CD4-positive, CD25-positive, alpha-beta regulatory T cell (primary cell): ENCODE measurements at regions not wholly inside any gene's neighbourhood (a gene's known extent, or its start where the extent isn't known, plus 50 kb on each side); places are given as distances from the start of the nearest gene placed in this dataset.

Experiments used
- ATAC-seq, 2 donors: fragments of 150-1000 bp; cut with Tn5 transposase; one replicate each; pipeline ENCODE4 v1.10.0; 2021; ENCODE audit warnings: low read depth in 2 of 2, moderate number of reproducible peaks in 2 of 2, moderate library complexity in 1 of 2
- DNase-seq, 3 donors: peaks; one replicate each; pipeline versions ENCODE4 v3.0.0 to v3.0.0-alpha.2; 2012 to 2022; ENCODE audit warnings: mixed read lengths in 1 of 3
- H3K27ac ChIP-seq: one replicate; pipeline ENCODE4 v1.7.0; 2013; ENCODE audit warnings: mild to moderate bottlenecking, low read length; ENCODE audit not compliant: insufficient read depth, poor library complexity, severe bottlenecking
- H3K27me3 ChIP-seq: one replicate; pipeline ENCODE4 v1.7.0; 2013; ENCODE audit warnings: low read length; ENCODE audit not compliant: control insufficient read depth, insufficient read depth
- H3K36me3 ChIP-seq: one replicate; pipeline ENCODE4 v1.7.0; 2013; ENCODE audit warnings: mild to moderate bottlenecking, low read length, moderate library complexity; ENCODE audit not compliant: control insufficient read depth, insufficient read depth
- H3K4me1 ChIP-seq: 2 replicates; pipeline ENCODE4 v1.7.0; 2013; ENCODE audit warnings: mild to moderate bottlenecking, low read length; ENCODE audit not compliant: insufficient read depth, control insufficient read depth, poor library complexity, severe bottlenecking
- H3K4me3 ChIP-seq: one replicate; pipeline ENCODE4 v1.7.0; 2013; ENCODE audit warnings: low read depth, mild to moderate bottlenecking, low read length, moderate library complexity
- H3K9me3 ChIP-seq, 2 experiments: 1 replicate in 1 of 2; 2 replicates in 1 of 2; pipeline ENCODE4 v1.7.0; 2013; ENCODE audit warnings: low read length in 2 of 2, mild to moderate bottlenecking in 1 of 2, moderate library complexity in 1 of 2; ENCODE audit not compliant: control insufficient read depth in 2 of 2
- H3K27ac Mint-ChIP-seq, 3 donors: one replicate each; pipeline ENCODE4 v1.8.0; 2020 to 2022; ENCODE audit warnings: mild to moderate bottlenecking in 3 of 3, mixed read lengths in 3 of 3, moderate library complexity in 2 of 3
- H3K27me3 Mint-ChIP-seq: one replicate; pipeline ENCODE4 v1.8.0; 2022; ENCODE audit warnings: mild to moderate bottlenecking, mixed read lengths
- H3K36me3 Mint-ChIP-seq: one replicate; pipeline ENCODE4 v1.8.0; 2020; ENCODE audit warnings: mixed read lengths
- H3K4me1 Mint-ChIP-seq, 4 donors: one replicate each; pipeline ENCODE4 v1.8.0; 2020 to 2022; ENCODE audit warnings: mixed read lengths in 4 of 4, mild to moderate bottlenecking in 1 of 4
- H3K4me3 Mint-ChIP-seq, 4 donors: one replicate each; pipeline ENCODE4 v1.8.0; 2020 to 2022; ENCODE audit warnings: mild to moderate bottlenecking in 4 of 4, mixed read lengths in 4 of 4, moderate library complexity in 3 of 4
- H3K9me3 Mint-ChIP-seq, 7 donors: one replicate each; pipeline ENCODE4 v1.8.0; 2020 to 2022; ENCODE audit warnings: mixed read lengths in 7 of 7, mild to moderate bottlenecking in 3 of 7, moderate library complexity in 2 of 7

DNA sequence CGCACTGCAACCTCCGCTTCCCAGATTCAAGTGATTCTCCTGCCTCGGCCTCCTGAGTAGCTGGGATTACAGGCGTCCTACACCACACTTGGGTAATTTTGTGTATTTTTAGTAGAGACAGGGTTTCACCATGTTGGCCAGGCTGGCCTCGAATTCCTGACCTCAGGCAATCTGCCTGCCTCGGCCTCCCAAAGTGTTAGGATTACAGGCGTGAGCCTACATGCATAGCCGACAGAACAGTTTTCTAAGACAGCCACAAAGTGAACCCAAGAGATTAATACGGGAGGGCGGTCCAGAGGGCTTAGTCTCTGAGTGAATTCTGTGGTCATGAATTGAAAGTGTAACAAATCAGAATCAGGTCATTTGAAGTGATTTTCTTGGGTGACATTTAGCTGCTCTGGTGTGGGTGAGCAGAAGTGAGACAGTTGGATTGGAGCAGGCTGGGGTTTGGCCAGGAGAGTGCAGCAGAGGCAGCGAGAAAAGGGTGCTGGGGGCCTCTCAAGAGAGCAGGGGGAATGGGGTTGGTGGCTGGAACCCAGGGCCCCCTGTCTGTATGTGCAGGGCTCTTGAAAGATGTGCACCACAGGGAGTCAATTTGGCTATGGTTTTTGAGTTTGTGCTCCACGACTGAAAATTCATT, 231.4 kb upstream of the WSCD1 start:
- ATAC-seq: no peak

DNA sequence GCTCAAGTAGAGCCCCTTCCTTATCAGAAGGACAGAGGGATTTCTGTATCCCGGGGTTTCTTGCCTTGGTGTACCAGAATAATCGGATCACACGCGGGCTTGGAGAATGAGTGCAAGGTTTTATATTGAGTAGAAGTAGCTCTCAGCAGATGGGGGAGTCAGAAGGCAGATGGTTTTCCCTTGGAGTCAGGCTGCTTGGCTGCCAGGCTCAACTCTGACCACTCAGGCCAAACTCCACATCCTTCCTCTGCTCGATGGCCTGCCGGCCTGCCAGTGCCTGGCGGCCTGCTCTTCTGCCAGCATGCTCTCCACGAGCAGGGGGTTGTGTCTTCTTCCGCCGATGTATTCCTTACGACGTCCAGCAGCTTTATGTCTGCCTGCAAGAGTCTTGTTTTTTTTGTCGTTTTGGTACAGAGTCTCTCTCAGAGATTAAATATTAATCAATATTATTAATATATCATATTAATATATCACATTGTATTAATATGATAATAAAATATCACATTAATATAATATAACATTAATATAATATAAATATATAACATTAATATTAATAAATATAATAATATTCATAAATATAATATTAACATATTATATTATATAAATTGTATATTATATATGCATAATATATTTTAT, 229.2 kb upstream of the WSCD1 start:
- H3K36me3 ChIP-seq: no peaks in the 10 kb centered on the region
- no peaks in the 10 kb centered on the region for H3K4me1 ChIP-seq
- DNase-seq: no peak

More for the DNA sequence above, 231.4 kb upstream of the WSCD1 start:
- no peaks in the 10 kb centered on the region for H3K9me3 ChIP-seq
- H3K36me3 Mint-ChIP-seq: no peaks in the 10 kb centered on the region
- no peak for DNase-seq
- no peaks in the 10 kb centered on the region for H3K36me3 ChIP-seq
- no peak overlapping the region for H3K27ac ChIP-seq
- no peak overlapping the region for H3K4me3 ChIP-seq
- H3K9me3 Mint-ChIP-seq: no peaks in the 10 kb centered on the region
- peaks cover 0 to 2% (median 0%) of the 10 kb centered on the region in 4 donors for H3K4me1 Mint-ChIP-seq
- no peak overlapping the region for H3K27ac Mint-ChIP-seq
- no peaks in the 10 kb centered on the region for H3K27me3 ChIP-seq
- H3K27me3 Mint-ChIP-seq: no peaks in the 10 kb centered on the region
- H3K4me1 ChIP-seq: no peaks in the 10 kb centered on the region
- no peak overlapping the region for H3K4me3 Mint-ChIP-seq

DNA sequence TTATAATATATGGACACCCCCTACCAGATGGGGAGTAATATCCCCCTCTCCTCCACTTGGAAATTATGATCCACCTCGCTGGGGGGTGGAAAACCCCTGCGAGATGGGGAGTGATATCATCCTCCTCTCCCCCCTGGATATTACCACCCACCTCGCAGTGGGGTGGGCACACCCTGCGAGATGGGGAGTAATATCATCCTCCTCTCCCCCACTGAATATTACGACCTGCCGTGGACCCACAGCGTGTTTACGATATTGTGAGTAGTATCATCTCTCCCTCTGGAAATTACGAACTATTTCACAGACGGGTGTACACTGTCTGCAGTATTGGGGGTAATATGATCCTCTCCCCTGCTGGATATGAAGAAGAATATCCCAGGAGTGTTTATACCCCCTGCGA, 228.3 kb upstream of the WSCD1 start:
- Mint-ChIP-seq H3K4me1 (peaks cover 0 to 2% (median 0%) of the 10 kb centered on the region in 4 donors), H3K36me3 (no peaks in the 10 kb centered on the region), H3K27ac (no peak overlapping the region), H3K9me3 (peaks cover 0 to 3% (median 0%) of the 10 kb centered on the region in 7 donors), H3K4me3 (no peak overlapping the region), H3K27me3 (no peaks in the 10 kb centered on the region)
- Histone ChIP-seq H3K36me3 (no peaks in the 10 kb centered on the region), H3K27me3 (no peaks in the 10 kb centered on the region), H3K27ac (no peak overlapping the region), H3K4me1 (no peaks in the 10 kb centered on the region), H3K4me3 (no peak overlapping the region), H3K9me3 (no peaks in the 10 kb centered on the region)
- no peak for ATAC-seq
- DNase-seq: no peak

More for the DNA sequence above, 229.2 kb upstream of the WSCD1 start:
- H3K27ac ChIP-seq: no peak overlapping the region
- Mint-ChIP-seq H3K4me1 (peaks cover 0 to 2% (median 0%) of the 10 kb centered on the region in 4 donors), H3K36me3 (no peaks in the 10 kb centered on the region), H3K27ac (no peak overlapping the region), H3K9me3 (peaks cover 0 to 3% (median 0%) of the 10 kb centered on the region in 7 donors), H3K27me3 (no peaks in the 10 kb centered on the region), H3K4me3 (no peak overlapping the region)
- H3K9me3 ChIP-seq: no peaks in the 10 kb centered on the region
- ATAC-seq: no peak
- H3K27me3 ChIP-seq: no peaks in the 10 kb centered on the region
- H3K4me3 ChIP-seq: no peak overlapping the region

DNA sequence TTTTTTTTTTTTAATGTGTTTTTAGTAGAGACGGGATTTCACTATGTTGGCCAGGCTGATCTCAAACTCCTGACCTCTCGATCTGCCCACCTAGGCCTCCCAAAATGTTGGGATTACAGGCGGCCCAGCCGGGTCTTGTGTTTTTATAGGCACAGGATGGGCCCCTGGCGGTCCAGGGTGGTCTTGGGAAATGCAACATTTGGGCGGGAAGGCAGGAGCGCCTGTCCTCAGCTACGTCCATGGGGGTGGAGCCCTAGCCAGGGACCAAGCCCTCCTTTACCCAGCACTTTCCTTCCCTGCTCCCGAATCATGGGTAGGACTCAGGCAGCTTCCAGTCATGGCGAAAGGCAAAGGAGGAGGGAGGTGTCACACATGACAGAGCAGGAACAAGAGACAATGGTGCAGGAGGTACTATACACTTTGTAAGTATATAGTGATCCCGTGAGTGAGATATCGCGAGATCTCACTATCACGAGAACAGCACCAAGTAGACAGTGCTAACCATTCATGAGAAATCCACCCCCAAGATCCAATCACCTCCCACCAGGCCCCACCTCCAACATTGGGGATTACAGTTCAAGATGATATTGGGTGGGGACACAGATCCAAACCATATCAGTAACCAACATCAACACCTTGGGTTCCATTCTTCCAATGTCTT, 226.7 kb upstream of the WSCD1 start:
- no peak overlapping the region for H3K27ac Mint-ChIP-seq
- H3K27me3 Mint-ChIP-seq: no peaks in the 10 kb centered on the region
- H3K27me3 ChIP-seq: no peaks in the 10 kb centered on the region
- no peak overlapping the region for H3K4me3 Mint-ChIP-seq
- ATAC-seq (no peak), DNase-seq (no peak)
- H3K4me3 ChIP-seq: no peak overlapping the region
- H3K4me1 Mint-ChIP-seq: no peaks in the 10 kb centered on the region
- H3K36me3 ChIP-seq: no peaks in the 10 kb centered on the region
- peaks cover 0 to 3% (median 0%) of the 10 kb centered on the region in 7 donors for H3K9me3 Mint-ChIP-seq
- no peaks in the 10 kb centered on the region for H3K4me1 ChIP-seq
- H3K9me3 ChIP-seq: no peaks in the 10 kb centered on the region
- H3K27ac ChIP-seq: no peak overlapping the region
- no peaks in the 10 kb centered on the region for H3K36me3 Mint-ChIP-seq

DNA sequence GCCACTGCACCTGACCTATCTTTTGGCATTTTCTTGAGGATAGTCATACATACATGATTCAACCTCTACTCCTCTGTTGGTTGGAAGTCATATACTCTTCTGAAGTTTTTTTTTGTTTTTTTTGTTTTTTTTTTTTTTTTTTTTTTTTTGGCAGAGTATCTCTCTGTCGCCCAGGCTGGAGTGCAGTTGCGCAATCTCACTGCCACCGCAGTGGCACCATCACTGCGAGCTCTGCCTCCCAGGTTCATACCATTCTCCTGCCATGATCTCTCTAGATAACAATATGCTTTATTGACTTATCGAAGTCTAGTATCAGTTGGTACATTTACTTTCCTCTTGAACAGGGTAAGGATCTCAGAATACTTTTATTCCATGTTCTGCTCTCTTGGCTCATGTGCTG, 224.2 kb upstream of the WSCD1 start:
- H3K27me3 Mint-ChIP-seq: no peaks in the 10 kb centered on the region
- peaks cover 0 to 3% (median 0%) of the 10 kb centered on the region in 7 donors for H3K9me3 Mint-ChIP-seq
- DNase-seq (no peak), ATAC-seq (no peak)
- H3K27me3 ChIP-seq: no peaks in the 10 kb centered on the region
- H3K9me3 ChIP-seq: no peaks in the 10 kb centered on the region
- H3K36me3 ChIP-seq: no peaks in the 10 kb centered on the region
- H3K4me3 ChIP-seq: no peak overlapping the region
- H3K27ac ChIP-seq: no peak overlapping the region
- no peaks in the 10 kb centered on the region for H3K4me1 Mint-ChIP-seq
- H3K4me1 ChIP-seq: no peaks in the 10 kb centered on the region
- H3K36me3 Mint-ChIP-seq: no peaks in the 10 kb centered on the region
- no peak overlapping the region for H3K4me3 Mint-ChIP-seq
- no peak overlapping the region for H3K27ac Mint-ChIP-seq

DNA sequence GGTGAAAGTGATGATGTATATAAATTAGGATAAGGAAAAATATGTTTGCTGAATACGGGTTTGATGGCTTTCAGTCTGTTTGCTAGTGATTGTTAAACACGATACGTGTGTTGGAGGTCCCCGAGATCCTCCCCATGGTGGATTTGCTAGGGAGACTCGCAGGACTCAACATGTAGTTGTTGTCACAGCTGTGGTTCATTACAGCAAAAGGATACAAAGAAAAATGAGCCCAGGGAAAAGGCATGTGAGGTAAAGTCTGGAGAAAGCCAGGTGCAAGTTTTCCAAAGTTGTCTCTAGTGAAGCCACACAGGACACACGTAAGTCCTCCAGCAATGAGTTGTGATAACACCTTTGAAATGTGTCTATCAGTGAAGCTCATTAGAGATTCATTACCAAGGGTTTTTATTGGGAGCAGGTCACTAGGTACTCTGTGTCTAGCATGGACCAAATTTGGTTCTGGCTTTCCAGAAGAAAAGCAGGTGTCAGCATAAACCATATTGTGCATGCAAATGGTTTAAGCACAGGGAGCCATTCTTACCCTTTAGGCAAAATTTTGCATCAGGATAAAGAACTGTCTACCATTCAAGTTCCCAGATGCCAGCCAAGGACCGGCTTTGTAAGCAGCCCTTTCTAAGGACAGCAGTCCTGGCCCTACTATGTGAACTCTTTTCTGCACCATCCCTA, 215.2 kb upstream of the WSCD1 start:
- no peaks in the 10 kb centered on the region for H3K9me3 ChIP-seq
- no peaks in the 10 kb centered on the region for H3K36me3 ChIP-seq
- DNase-seq: no peak
- H3K27me3 ChIP-seq: no peaks in the 10 kb centered on the region
- Mint-ChIP-seq H3K4me1 (no peaks in the 10 kb centered on the region), H3K4me3 (no peak overlapping the region), H3K36me3 (no peaks in the 10 kb centered on the region), H3K9me3 (peaks cover 0 to 4% (median 0%) of the 10 kb centered on the region in 7 donors), H3K27me3 (no peaks in the 10 kb centered on the region), H3K27ac (no peak overlapping the region)
- no peak for ATAC-seq
- no peak overlapping the region for H3K4me3 ChIP-seq
- no peaks in the 10 kb centered on the region for H3K4me1 ChIP-seq
- no peak overlapping the region for H3K27ac ChIP-seq

DNA sequence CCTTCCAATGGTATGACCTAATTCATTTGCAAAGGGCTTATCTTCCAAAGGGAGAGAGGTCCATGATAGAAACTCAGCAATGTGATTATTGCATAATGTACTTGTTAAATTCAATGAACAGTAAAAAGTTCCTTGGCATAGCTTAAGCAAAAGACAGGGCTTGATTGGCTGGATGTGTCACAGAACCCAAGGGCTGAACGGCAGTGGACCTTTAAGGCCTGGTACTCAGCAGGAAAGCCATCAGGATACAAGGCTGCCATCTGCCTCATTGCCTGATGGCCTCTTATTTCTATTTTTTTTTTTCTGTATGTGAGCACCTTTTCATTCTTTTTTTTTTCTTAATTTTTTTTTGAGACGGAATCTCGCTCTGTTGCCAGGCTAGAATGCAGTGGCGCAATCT, 208.9 kb upstream of the WSCD1 start:
- Mint-ChIP-seq H3K27me3 (no peaks in the 10 kb centered on the region), H3K9me3 (peaks cover 0 to 2% (median 0%) of the 10 kb centered on the region in 7 donors), H3K4me3 (no peak overlapping the region), H3K4me1 (no peaks in the 10 kb centered on the region), H3K36me3 (no peaks in the 10 kb centered on the region), H3K27ac (no peak overlapping the region)
- Histone ChIP-seq H3K9me3 (no peaks in the 10 kb centered on the region), H3K36me3 (no peaks in the 10 kb centered on the region), H3K27ac (no peak overlapping the region), H3K4me3 (no peak overlapping the region), H3K27me3 (no peaks in the 10 kb centered on the region), H3K4me1 (no peaks in the 10 kb centered on the region)
- no peak for ATAC-seq
- no peak for DNase-seq
